ENCODE measurements at regions not wholly inside any gene's neighbourhood (a gene's known extent, or its start where the extent isn't known, plus 50 kb on each side); places are given as distances from the start of the nearest gene placed in this dataset.

GRCh38 chr22:45097061-45097460, 66.7 kb upstream of the NUP50 start:
- ATAC-seq, result no peak
- H3K9me3 ChIP-seq, result no peaks in the 10 kb centered on the region
- intact Hi-C loops (cut with DNase I), result loop anchor here (10.0 kb wide), 1 partner anchor 272 kb away; no protein-coding TSS in a partner anchor
- no peak for DNase-seq
- no peaks in the 10 kb centered on the region for H3K4me1 ChIP-seq
- H3K27ac ChIP-seq, result no peak overlapping the region
- H3K4me3 ChIP-seq, result no peak overlapping the region
- H3K27me3 ChIP-seq, result peaks cover 0 to 6% of the 10 kb centered on the region in 2 donors
- TF ChIP-seq CTCF (IDR thresholded peaks at IDR 0.05) (no peak), POLR2A (IDR thresholded peaks at IDR 0.05) (no peak)
- 72 to 74% methylated on average over 3 of the region's 3 CpGs for WGBS, 2 donors
- H3K36me3 ChIP-seq (replicated peaks in 1 of 2; ENCODE audit: insufficient read depth in 1 of 2, low read depth in 2 of 2), result no peaks in the 10 kb centered on the region

- Histone ChIP-seq H3K27ac (no peak overlapping the region), H3K4me3 (no peak overlapping the region), H3K27me3 (peaks cover 0 to 6% of the 10 kb centered on the region in 2 donors), H3K36me3 (replicated peaks in 1 of 2; ENCODE audit: insufficient read depth in 1 of 2, low read depth in 2 of 2) (no peaks in the 10 kb centered on the region), H3K4me1 (no peaks in the 10 kb centered on the region), H3K9me3 (no peaks in the 10 kb centered on the region)
- TF ChIP-seq POLR2A (IDR thresholded peaks at IDR 0.05) (no peak), CTCF (IDR thresholded peaks at IDR 0.05) (no peak)
- intact Hi-C loops (cut with DNase I), result loop anchor here (10.0 kb wide), 1 partner anchor 273 kb away; no protein-coding TSS in a partner anchor
- ATAC-seq, result no peak
- 74 to 78% methylated on average over 8 of the region's 8 CpGs for WGBS, 2 donors
- no peak for DNase-seq
Observed at GRCh38 chr22:45098056-45098455, 65.7 kb upstream of the NUP50 start.

GRCh38 chr22:45099961-45100360, 63.8 kb upstream of the NUP50 start:
- Histone ChIP-seq H3K27ac (no peak overlapping the region), H3K9me3 (no peaks in the 10 kb centered on the region), H3K27me3 (no peaks in the 10 kb centered on the region), H3K4me1 (no peaks in the 10 kb centered on the region), H3K4me3 (no peak overlapping the region), H3K36me3 (replicated peaks in 1 of 2; ENCODE audit: insufficient read depth in 1 of 2, low read depth in 2 of 2) (no peaks in the 10 kb centered on the region)
- intact Hi-C loops (cut with DNase I), result loop anchor here (10.0 kb wide), 1 partner anchor 275 kb away; no protein-coding TSS in a partner anchor
- DNase-seq (no peak), ATAC-seq (no peak)
- 68 to 72% methylated on average over 9 of the region's 9 CpGs for WGBS, 2 donors
- TF ChIP-seq POLR2A (IDR thresholded peaks at IDR 0.05) (no peak), CTCF (IDR thresholded peaks at IDR 0.05) (no peak)

- Histone ChIP-seq H3K4me1 (no peaks in the 10 kb centered on the region), H3K9me3 (no peaks in the 10 kb centered on the region), H3K4me3 (no peak overlapping the region), H3K27ac (no peak overlapping the region), H3K36me3 (replicated peaks in 1 of 2; ENCODE audit: insufficient read depth in 1 of 2, low read depth in 2 of 2) (no peaks in the 10 kb centered on the region), H3K27me3 (no peaks in the 10 kb centered on the region)
- no peak for ATAC-seq
- 33 to 42% methylated on average over 18 of the region's 18 CpGs for WGBS, 2 donors
- intact Hi-C loops (cut with DNase I), result no loop called here
- peak in 2 of 4 donors; percentile 29 to 54 for DNase-seq
- TF ChIP-seq POLR2A (IDR thresholded peaks at IDR 0.05) (no peak), CTCF (IDR thresholded peaks at IDR 0.05) (peak in 3 of 7 experiments; percentile 21 to 36 (median 26))
Observed at GRCh38 chr22:45101515-45102227, 62.1 kb upstream of the NUP50 start.
